Epithelial cell of proximal tubule (primary cell): ENCODE measurements at regions not wholly inside any gene's neighbourhood (a gene's known extent, or its start where the extent isn't known, plus 50 kb on each side); places are given as distances from the start of the nearest gene placed in this dataset.

Experiments
- DNase-seq: peaks from one replicate; pipeline ENCODE4 v3.0.0-alpha.2; 2011; ENCODE audit warnings: low read depth
- H3K4me3 ChIP-seq: 2 replicates; pipeline ENCODE4 v1.5.1; 2011; ENCODE audit warnings: low read depth, mild to moderate bottlenecking, low read length
- CTCF ChIP-seq: conservative IDR thresholded peaks from 2 replicates; pipeline ENCODE4 v1.5.1; 2012; ENCODE audit warnings: low read depth, mild to moderate bottlenecking, low read length

GRCh38 chr6:44538131-44538806 lies 150.8 kb downstream of the CDC5L start:
- no peak overlapping the region for H3K4me3 ChIP-seq
- no peak for TF ChIP-seq CTCF
- DNase-seq: no peak

- DNase-seq: no peak
- no peak for TF ChIP-seq CTCF
- H3K4me3 ChIP-seq: no peak overlapping the region
These were observed 151.3 kb downstream of the CDC5L start for GRCh38 chr6:44538807-44539201.

GRCh38 chr6:44539701-44540355 lies 152.3 kb downstream of the CDC5L start:
- no peak overlapping the region for H3K4me3 ChIP-seq
- TF ChIP-seq CTCF: no peak
- DNase-seq: no peak

- no peak for DNase-seq
- no peak for TF ChIP-seq CTCF
- no peak overlapping the region for H3K4me3 ChIP-seq
These were observed 153.4 kb downstream of the CDC5L start for GRCh38 chr6:44540881-44541280.

- H3K4me3 ChIP-seq: no peak overlapping the region
- TF ChIP-seq CTCF: no peak
- no peak for DNase-seq
These were observed 155.1 kb downstream of the CDC5L start for GRCh38 chr6:44542401-44543116.

- TF ChIP-seq CTCF: no peak
These were observed 156.2 kb downstream of the CDC5L start for GRCh38 chr6:44543664-44544063.

More at GRCh38 chr6:44543664-44544063, 156.2 kb downstream of the CDC5L start:
- DNase-seq: no peak
- no peak overlapping the region for H3K4me3 ChIP-seq
